ENCODE measurements at regions not wholly inside any gene's neighbourhood (a gene's known extent, or its start where the extent isn't known, plus 50 kb on each side); places are given as distances from the start of the nearest gene placed in this dataset.

DNA sequence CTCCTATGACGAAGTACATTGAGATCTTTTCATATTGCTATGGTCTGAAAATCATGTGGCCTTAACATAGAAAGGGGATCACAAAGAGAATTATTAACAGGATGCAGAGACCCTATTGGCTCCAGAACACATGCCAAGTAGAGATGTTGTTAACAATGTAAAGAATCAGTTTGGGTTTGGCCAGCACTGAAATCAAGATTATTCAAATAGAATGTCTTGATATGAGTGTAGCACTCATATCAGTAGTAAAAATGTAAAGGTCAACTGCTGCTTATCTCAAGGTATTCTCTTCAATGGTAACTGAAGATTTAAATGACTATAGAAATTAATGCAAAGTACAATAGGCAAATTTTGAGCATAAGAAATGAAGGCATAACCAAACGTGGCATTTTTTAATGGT, 262.8 kb downstream of the PTH2R start:
- TF ChIP-seq EZH2 (IDR thresholded peaks at IDR 0.05): no peak
- TF ChIP-seq POLR2AphosphoS5 (IDR thresholded peaks at IDR 0.05; ENCODE audit: borderline replicate concordance, low read depth, low read length): no peak
- no peak for TF ChIP-seq FOXP2 (optimal IDR thresholded peaks at IDR 0.05; ENCODE audit: control extremely low read depth, extremely low read length, insufficient read depth)
